ENCODE measurements at regions not wholly inside any gene's neighbourhood (a gene's known extent, or its start where the extent isn't known, plus 50 kb on each side); places are given as distances from the start of the nearest gene placed in this dataset.

DNA sequence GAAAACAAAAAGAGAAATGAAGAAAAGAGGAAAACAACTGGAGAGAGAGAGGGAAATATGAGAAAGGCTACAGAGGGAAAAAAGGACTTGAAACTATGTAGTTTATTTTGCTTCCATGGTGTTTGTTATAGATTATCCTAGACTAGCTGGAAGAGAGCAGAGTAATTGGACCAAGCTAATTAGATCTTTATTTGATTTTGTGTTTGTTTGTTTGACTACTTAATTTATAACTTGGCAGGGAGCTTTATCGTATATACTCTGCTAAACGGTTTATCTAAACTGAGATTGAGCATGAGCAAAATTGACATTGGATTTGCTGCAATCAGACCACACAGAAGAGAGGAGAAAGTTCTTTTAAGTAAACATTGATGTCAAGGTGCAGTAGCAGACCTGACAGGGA, 443.8 kb upstream of the USP24 start:
- Mint-ChIP-seq H3K4me1 (ENCODE audit: low read depth) (peaks cover 3% of the 10 kb centered on the region), H3K27ac (no peak overlapping the region), H3K36me3 (ENCODE audit: low read depth) (no peaks in the 10 kb centered on the region), H3K9me3 (no peaks in the 10 kb centered on the region), H3K27me3 (peaks cover 2% of the 10 kb centered on the region), H3K4me3 (no peak overlapping the region)
- DNase-seq, result no peak

DNA sequence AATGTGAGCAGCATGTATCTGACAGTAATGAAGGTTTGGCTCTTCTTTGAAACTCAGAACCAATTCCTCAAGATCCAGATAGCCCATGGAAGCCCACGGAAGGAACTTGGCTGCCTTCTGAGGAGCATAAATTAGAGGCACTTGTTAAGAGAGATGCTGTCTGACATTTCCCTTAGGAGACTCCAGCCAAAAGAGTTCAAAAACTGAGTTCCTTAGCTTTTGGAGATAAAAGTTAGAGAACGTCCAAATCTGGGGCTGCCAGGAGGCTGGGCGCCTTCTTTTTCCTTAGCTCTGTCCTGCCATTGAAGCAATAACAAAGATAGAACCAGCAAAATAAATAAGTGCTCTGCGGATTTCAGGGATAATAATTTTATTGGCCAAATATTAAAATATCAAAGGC, 439.6 kb upstream of the USP24 start:
- Mint-ChIP-seq H3K27ac (no peak overlapping the region), H3K27me3 (peaks cover 6% of the 10 kb centered on the region), H3K4me3 (no peak overlapping the region), H3K4me1 (ENCODE audit: low read depth) (peaks cover 3% of the 10 kb centered on the region), H3K9me3 (no peaks in the 10 kb centered on the region), H3K36me3 (ENCODE audit: low read depth) (no peaks in the 10 kb centered on the region)
- DNase-seq, result no peak

DNA sequence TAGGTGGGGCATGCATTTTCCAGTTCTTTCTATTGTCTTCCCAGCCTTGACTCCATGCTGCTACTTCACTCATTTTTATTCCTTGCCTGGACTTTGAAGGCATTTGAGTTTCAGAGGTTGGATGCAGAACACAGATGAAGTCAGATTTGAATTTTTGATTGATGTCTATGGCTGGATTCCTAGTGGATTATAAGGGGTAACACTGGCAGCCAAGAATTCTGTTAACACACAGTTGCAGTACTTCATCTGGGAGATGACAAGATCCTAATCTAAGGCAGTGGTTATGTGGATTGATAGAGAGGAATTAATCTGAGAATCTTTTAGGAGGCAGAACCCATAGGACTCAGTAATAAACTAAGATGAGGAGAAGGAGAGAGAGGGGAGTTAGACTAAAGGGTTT, 439.0 kb upstream of the USP24 start:
- Mint-ChIP-seq H3K4me3 (no peak overlapping the region), H3K9me3 (no peaks in the 10 kb centered on the region), H3K36me3 (ENCODE audit: low read depth) (no peaks in the 10 kb centered on the region), H3K27me3 (peaks cover 6% of the 10 kb centered on the region), H3K4me1 (ENCODE audit: low read depth) (peaks cover 3% of the 10 kb centered on the region), H3K27ac (no peak overlapping the region)
- no peak for DNase-seq

DNA sequence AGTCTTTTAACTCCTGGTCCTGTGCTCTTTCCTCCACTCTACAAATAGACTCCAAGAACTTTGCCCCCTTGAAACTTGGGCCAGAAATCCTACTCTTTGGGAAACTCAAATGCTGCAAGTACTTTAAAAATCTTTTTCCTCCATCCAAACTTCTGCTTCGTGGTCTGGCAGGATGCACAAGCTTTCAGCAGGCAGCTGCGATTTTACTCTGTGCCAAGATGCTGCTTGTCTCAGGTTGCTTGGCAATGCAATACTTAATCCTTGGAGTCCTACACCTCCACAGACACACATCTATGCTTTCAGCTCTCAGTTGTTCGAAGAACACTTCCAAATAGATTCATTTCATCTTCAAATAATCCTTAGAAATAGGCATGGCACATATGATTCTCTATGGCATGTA, 435.3 kb upstream of the USP24 start:
- no peak overlapping the region for H3K4me3 Mint-ChIP-seq
- DNase-seq, result no peak
- peaks cover 6% of the 10 kb centered on the region for H3K27me3 Mint-ChIP-seq
- no peak overlapping the region for H3K27ac Mint-ChIP-seq
- no peaks in the 10 kb centered on the region for H3K9me3 Mint-ChIP-seq
- H3K4me1 Mint-ChIP-seq (ENCODE audit: low read depth), result no peaks in the 10 kb centered on the region
- H3K36me3 Mint-ChIP-seq (ENCODE audit: low read depth), result no peaks in the 10 kb centered on the region

DNA sequence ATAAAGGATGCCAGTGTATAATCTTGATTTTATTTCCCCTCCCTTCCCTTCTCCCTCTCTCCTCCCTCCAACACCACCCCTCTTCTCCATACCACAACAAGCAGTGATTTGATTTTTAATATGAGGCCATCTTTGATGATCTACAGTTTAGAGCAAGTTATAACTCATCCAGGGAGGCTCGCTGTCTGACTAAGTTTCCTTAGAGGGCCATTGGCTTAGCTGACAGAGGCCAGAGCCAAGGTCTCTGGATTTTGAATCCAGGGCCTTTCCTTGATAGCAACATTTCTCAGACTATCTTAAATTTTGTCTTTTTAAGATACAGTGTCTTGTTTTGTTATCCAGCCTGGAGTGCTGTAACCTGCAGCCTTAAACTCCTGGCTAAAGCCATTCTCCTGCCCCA, 431.0 kb upstream of the USP24 start:
- Mint-ChIP-seq H3K36me3 (ENCODE audit: low read depth) (no peaks in the 10 kb centered on the region), H3K9me3 (no peaks in the 10 kb centered on the region), H3K27me3 (peaks cover 4% of the 10 kb centered on the region), H3K27ac (no peak overlapping the region), H3K4me3 (no peak overlapping the region), H3K4me1 (ENCODE audit: low read depth) (peaks cover 5% of the 10 kb centered on the region)
- DNase-seq, result no peak

DNA sequence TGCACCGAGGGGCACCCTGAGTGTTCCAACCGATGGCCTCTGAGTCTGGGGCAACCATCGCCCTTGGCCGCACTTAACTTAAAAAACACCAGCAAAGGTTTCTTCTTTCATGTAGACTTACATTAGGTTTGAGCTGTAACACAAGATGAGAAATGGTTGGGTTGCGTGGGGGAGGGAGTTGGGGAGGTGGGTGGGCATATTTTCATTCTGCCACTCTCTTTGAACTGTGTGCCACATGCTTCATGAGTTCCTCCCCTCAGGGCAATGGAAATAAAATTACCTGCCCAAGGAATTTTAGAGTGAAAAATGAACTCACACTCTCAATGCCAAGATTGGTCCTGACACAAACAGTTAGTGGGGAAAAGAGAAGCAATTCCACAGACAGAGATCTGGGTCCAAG, 430.1 kb upstream of the USP24 start:
- DNase-seq, result no peak
- H3K27me3 Mint-ChIP-seq, result peaks cover 2% of the 10 kb centered on the region
- H3K36me3 Mint-ChIP-seq (ENCODE audit: low read depth), result no peaks in the 10 kb centered on the region
- H3K27ac Mint-ChIP-seq, result no peak overlapping the region
- peaks cover 10% of the 10 kb centered on the region for H3K4me1 Mint-ChIP-seq (ENCODE audit: low read depth)
- H3K4me3 Mint-ChIP-seq, result no peak overlapping the region
- H3K9me3 Mint-ChIP-seq, result no peaks in the 10 kb centered on the region

DNA sequence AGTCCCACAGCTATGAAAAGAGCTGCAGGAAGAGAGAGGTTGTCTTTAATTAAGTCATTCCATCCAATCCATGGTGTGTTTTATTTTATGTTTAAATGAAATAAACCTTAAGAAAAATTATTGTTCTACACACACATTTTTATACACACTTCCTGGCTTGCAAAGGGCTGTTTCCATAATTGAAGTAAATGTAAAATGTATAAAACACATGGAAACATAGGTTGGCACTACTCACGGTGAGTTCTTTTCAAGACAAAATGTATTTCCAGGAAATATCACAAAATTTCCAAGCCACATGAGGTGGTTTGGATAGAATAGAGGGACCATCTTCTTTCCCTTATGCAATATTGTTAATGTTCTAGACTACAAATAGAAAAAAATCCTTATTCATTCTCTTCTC, 426.8 kb upstream of the USP24 start:
- peaks cover 10% of the 10 kb centered on the region for H3K4me1 Mint-ChIP-seq (ENCODE audit: low read depth)
- H3K27me3 Mint-ChIP-seq, result peaks cover 3% of the 10 kb centered on the region
- DNase-seq, result no peak
- no peaks in the 10 kb centered on the region for H3K9me3 Mint-ChIP-seq
- no peak overlapping the region for H3K27ac Mint-ChIP-seq
- no peak overlapping the region for H3K4me3 Mint-ChIP-seq
- no peaks in the 10 kb centered on the region for H3K36me3 Mint-ChIP-seq (ENCODE audit: low read depth)

DNA sequence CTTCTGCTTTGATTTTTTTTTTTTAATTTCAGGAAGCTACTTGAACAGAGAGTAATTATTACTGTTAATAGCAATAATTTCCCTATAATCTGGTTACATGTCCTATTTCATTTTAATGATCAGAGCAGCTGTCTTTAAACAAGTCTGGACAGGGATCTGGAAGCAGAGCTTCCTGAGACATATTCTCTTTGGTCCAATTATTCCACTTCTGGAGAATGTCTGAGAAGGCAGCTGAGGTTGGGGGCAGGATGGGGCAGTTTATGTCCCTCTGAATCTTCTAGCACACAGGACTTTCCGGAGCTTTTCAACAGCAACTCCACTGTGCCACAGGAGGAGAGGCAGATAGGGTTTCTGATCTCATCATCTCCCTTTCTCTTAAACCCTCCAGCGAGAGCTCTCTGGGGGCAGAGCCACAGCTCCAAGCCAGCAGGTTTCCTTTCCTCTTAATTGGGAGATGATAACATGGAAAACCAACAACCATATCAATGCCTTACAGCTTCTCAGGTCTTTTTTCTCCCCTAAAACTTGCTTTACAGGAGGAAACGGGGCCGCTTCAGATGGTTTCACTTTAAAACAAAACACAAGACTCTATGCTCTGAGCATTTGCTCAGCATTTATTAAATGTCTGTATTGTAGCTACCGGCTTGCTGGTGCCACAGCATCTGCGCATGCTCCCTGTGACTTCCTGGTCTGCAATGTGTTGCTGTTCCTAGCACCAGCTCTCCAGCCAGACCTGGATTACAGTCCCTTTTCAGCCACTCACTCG, 425.7 kb upstream of the USP24 start:
- H3K27me3 Mint-ChIP-seq, result peaks cover 3% of the 10 kb centered on the region
- no peaks in the 10 kb centered on the region for H3K36me3 Mint-ChIP-seq (ENCODE audit: low read depth)
- no peaks in the 10 kb centered on the region for H3K9me3 Mint-ChIP-seq
- peaks cover 10% of the 10 kb centered on the region for H3K4me1 Mint-ChIP-seq (ENCODE audit: low read depth)
- peak; percentile 37 for DNase-seq
- H3K27ac Mint-ChIP-seq, result no peak overlapping the region
- H3K4me3 Mint-ChIP-seq, result no peak overlapping the region

DNA sequence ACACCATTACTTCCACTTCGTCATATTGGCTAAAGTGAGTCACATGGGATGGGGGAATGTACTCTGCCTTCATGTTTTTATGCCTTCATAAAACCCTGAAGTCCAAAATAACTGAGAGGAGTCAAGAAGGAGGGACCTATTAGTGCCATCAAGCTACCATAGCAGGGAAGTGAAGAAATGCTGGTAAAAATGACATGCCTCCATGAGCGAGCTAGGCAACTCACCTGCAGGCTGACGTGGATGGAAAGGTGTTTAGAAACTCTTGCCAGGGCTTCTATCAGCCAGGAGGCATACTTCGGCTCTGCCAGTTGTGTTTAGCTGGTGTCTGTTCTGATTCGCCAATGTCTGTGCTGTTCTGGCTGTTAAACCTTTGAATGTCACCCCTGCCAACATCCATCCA, 424.4 kb upstream of the USP24 start:
- H3K27ac Mint-ChIP-seq, result no peak overlapping the region
- H3K27me3 Mint-ChIP-seq, result peaks cover 8% of the 10 kb centered on the region
- peaks cover 10% of the 10 kb centered on the region for H3K4me1 Mint-ChIP-seq (ENCODE audit: low read depth)
- H3K4me3 Mint-ChIP-seq, result no peak overlapping the region
- DNase-seq, result no peak
- no peaks in the 10 kb centered on the region for H3K36me3 Mint-ChIP-seq (ENCODE audit: low read depth)
- H3K9me3 Mint-ChIP-seq, result no peaks in the 10 kb centered on the region

DNA sequence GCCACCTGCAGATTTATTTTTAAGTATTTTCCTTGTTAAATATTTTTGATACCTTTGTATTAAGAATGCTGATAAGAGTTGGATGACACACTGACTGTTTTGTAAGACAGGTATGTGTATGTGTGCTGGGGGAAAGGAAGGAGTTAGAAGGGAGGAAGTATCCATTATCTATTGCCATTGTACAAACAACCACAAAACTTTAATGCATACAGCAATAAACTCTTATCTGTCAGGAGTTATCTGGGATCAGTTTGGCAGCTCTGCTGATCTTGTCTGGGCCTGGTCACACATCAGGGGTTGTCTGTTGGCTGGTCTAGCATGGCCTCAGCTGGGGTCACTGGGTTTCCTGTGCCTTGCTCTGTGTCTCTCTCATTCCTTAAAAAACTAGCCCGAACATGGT, 423.9 kb upstream of the USP24 start:
- H3K27ac Mint-ChIP-seq, result no peak overlapping the region
- peaks cover 8% of the 10 kb centered on the region for H3K27me3 Mint-ChIP-seq
- no peaks in the 10 kb centered on the region for H3K9me3 Mint-ChIP-seq
- H3K4me1 Mint-ChIP-seq (ENCODE audit: low read depth), result peaks cover 10% of the 10 kb centered on the region
- no peaks in the 10 kb centered on the region for H3K36me3 Mint-ChIP-seq (ENCODE audit: low read depth)
- H3K4me3 Mint-ChIP-seq, result no peak overlapping the region
- no peak for DNase-seq

DNA sequence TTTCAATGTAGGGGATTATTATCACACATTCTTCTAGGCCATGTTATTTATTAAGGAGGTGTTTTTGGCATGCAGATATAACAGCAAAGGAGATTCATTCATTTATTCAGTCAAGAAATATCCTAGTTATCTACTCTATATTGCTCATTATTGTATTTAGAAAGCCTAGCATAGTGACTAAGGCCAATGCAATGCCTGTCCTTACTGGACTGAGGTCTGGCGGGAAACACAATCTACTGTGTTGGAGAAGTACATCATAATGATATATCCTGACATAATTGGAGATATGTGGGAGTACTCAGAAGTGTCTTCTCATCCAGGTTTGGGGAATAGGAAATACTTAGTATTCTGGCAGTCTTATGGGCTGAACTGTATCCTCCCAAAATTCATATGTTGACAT, 421.5 kb upstream of the USP24 start:
- no peak for DNase-seq
- H3K27ac Mint-ChIP-seq, result no peak overlapping the region
- no peaks in the 10 kb centered on the region for H3K9me3 Mint-ChIP-seq
- peaks cover 10% of the 10 kb centered on the region for H3K27me3 Mint-ChIP-seq
- no peak overlapping the region for H3K4me3 Mint-ChIP-seq
- H3K36me3 Mint-ChIP-seq (ENCODE audit: low read depth), result no peaks in the 10 kb centered on the region
- peaks cover 10% of the 10 kb centered on the region for H3K4me1 Mint-ChIP-seq (ENCODE audit: low read depth)

DNA sequence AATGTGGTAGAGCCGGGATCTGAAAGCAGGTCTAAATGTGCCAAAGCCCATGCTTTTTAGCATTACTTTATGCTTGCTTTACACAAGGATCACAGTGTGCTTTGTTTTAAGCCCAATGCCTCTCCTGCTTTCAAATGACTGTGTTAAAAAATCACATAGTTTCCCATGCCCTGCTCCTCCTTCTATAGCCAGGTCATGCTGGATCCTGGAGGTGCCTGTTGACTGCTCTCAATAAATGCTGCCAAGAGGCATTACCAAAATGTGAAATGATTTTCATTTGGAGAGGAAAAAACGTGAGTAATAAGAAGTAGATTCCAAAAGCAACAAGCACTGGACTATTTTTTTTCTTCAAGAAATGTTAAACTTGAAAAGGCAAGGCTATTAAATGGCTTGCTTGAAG, 420.7 kb upstream of the USP24 start:
- Mint-ChIP-seq H3K27me3 (peaks cover 10% of the 10 kb centered on the region), H3K36me3 (ENCODE audit: low read depth) (no peaks in the 10 kb centered on the region), H3K9me3 (no peaks in the 10 kb centered on the region), H3K27ac (no peak overlapping the region), H3K4me1 (ENCODE audit: low read depth) (peaks cover 2% of the 10 kb centered on the region), H3K4me3 (no peak overlapping the region)
- DNase-seq, result no peak

DNA sequence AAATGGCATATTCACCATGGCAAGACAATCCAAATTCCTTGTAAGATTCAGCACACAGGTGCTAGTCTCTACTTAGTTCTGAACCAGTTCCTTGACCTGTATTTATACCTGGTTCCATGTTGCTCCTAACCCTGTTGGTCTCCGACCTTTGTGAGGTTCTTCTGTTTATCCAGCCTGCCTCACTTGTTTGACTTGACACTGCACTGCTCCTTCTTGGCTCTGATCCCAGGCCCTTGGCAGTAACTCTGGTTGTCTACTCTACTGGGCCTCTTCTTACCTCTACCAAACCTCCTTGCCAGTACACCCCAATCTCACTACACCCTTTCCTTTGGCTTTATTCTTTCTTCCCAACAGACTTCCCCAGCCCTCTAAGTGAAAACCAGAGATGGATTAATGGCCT, 419.4 kb upstream of the USP24 start:
- H3K4me1 Mint-ChIP-seq (ENCODE audit: low read depth), result no peaks in the 10 kb centered on the region
- no peak overlapping the region for H3K4me3 Mint-ChIP-seq
- H3K27me3 Mint-ChIP-seq, result peaks cover 12% of the 10 kb centered on the region
- H3K27ac Mint-ChIP-seq, result no peak overlapping the region
- DNase-seq, result no peak
- H3K9me3 Mint-ChIP-seq, result no peaks in the 10 kb centered on the region
- H3K36me3 Mint-ChIP-seq (ENCODE audit: low read depth), result no peaks in the 10 kb centered on the region

DNA sequence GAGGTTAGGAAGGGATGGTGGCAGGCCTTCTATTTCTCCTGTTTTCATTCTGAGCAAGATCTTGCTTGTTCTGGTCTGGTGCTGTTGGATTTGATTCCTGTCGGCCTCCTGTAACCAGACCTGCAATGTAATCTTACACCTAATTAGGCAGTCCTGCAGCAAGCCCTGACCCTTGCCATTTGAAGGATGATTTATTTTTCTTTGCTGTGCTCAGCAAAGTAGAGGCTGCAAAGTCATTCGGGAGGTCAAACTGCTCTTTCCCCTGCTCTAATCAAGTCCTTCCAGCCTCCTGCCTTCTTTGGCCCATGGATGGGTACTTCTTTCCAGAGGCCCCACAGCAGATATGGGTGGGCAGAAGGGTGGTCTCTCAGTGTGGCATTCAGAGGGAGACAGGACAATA, 417.7 kb upstream of the USP24 start:
- DNase-seq, result no peak

DNA sequence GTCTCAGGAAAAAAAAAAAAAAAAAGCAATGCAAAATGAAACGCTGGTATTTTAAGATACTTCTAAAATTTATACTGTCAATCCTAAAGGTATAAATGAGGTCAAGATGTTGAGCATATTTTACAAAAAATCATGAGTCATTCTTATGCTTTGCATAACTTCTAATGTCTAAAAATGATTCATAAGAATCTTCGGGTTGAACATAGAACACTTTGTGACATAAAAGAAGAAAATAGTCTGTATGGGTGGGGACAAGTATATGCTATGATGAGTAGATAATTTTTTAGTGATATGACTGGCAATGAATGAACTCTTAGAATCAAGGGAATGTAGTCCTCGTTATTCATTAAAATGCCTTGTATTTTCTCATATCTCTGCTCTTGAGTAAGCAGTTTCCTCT, 416.9 kb upstream of the USP24 start:
- no peak for DNase-seq
- H3K27me3 Mint-ChIP-seq, result peaks cover 17% of the 10 kb centered on the region
- H3K4me1 Mint-ChIP-seq (ENCODE audit: low read depth), result no peaks in the 10 kb centered on the region
- no peaks in the 10 kb centered on the region for H3K36me3 Mint-ChIP-seq (ENCODE audit: low read depth)
- H3K27ac Mint-ChIP-seq, result no peak overlapping the region
- H3K4me3 Mint-ChIP-seq, result no peak overlapping the region
- no peaks in the 10 kb centered on the region for H3K9me3 Mint-ChIP-seq

More for the DNA sequence above, 417.7 kb upstream of the USP24 start:
- Mint-ChIP-seq H3K4me3 (no peak overlapping the region), H3K27me3 (peaks cover 13% of the 10 kb centered on the region), H3K27ac (no peak overlapping the region), H3K9me3 (no peaks in the 10 kb centered on the region), H3K4me1 (ENCODE audit: low read depth) (no peaks in the 10 kb centered on the region), H3K36me3 (ENCODE audit: low read depth) (no peaks in the 10 kb centered on the region)

DNA sequence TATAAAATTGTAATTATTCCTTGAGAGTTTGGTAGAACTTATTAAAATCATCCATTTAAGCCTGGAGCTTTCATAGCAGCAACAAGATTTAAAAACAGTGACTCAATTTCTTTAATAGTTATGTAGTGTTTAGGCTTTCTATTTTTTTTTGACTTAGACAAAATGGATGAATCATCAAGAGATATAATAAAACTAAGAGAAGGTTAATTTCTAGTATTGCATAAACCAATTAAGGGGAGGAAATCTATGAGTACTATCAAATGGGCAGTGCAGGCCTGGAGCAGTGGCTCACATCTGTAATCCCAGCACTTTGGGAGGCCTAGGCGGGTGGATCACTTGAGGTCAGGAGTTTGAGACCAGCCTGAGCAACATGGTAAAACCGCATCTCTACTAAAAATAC, 416.3 kb upstream of the USP24 start:
- H3K27me3 Mint-ChIP-seq, result peaks cover 17% of the 10 kb centered on the region
- H3K4me3 Mint-ChIP-seq, result no peak overlapping the region
- H3K36me3 Mint-ChIP-seq (ENCODE audit: low read depth), result no peaks in the 10 kb centered on the region
- no peak overlapping the region for H3K27ac Mint-ChIP-seq
- H3K4me1 Mint-ChIP-seq (ENCODE audit: low read depth), result no peaks in the 10 kb centered on the region
- no peak for DNase-seq
- H3K9me3 Mint-ChIP-seq, result no peaks in the 10 kb centered on the region

Measured in activated T-cell treated with anti-CD3 and anti-CD28 coated beads, Interleukin-2, amount 50 U/mL, for 24 hours (primary cell).